AG04449 (cell line): ENCODE measurements at regions not wholly inside any gene's neighbourhood (a gene's known extent, or its start where the extent isn't known, plus 50 kb on each side); places are given as distances from the start of the nearest gene placed in this dataset.

Experiments used
- CTCF ChIA-PET: fragments of 350-600 bp; formaldehyde crosslinking; extraction: SDS; loops from one replicate; lab custom pipeline; 2021; ENCODE audit warnings: antibody characterized with exemption; lab: Yijun Ruan, JAX
- POLR2A ChIA-PET: fragments of 400-600, 350-600 bp; formaldehyde crosslinking; extraction: SDS; loops from one replicate; lab custom pipeline; 2020; ENCODE audit warnings: antibody characterized with exemption, inconsistent platforms; lab: Yijun Ruan, JAX
- DNase-seq: peaks from one replicate; pipeline ENCODE4 v3.0.0-alpha.2; 2010; ENCODE audit warnings: low read depth, low spot score
- H3K4me3 ChIP-seq: 2 replicates; pipeline ENCODE4 v1.5.1; 2011; ENCODE audit warnings: low read depth, mild to moderate bottlenecking, control low read depth, low read length
- CTCF ChIP-seq: IDR thresholded peaks from one replicate; pipeline ENCODE4 v1.5.1; 2011; ENCODE audit warnings: mild to moderate bottlenecking, moderate library complexity, low read length, control low read depth, inconsistent platforms; ENCODE audit not compliant: insufficient read depth; ENCODE audit errors: missing control alignments

DNA sequence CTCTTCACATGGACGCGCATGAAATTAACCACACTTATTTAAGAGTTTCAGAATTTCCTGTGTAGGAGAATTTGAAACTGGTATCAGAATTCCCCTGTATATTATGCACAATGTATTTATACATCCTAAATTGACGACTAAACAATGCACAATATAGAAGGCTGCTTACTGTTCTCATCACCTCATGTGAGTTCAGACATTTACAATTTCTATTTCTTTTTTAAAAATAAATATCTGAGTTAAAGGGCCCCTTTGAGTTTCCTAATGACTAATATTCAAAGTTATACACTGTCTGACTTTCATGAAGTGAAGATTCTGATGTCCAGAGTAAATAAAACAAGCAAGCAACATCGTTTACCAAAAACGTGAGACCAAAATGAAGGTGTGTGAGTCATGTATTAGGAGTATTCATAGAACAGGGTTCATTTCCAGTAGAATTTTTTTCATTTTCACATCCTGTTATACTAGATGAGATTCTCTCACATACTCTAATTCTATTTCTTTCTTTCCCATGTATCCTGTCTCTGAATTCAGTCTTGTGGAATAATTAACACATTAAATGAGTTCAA lies 406.2 kb downstream of the NUP35 start:
- no peak overlapping the region for H3K4me3 ChIP-seq
- CTCF ChIA-PET, result no interaction called here

GRCh38 chr2:183532514-183532913 lies 408.3 kb downstream of the NUP35 start:
- CTCF ChIA-PET, result no interaction called here
- DNase-seq, result no peak
- no peak overlapping the region for H3K4me3 ChIP-seq
- POLR2A ChIA-PET, result no interaction called here
- TF ChIP-seq CTCF, result no peak

More for the DNA sequence above, 406.2 kb downstream of the NUP35 start:
- no peak for DNase-seq
- TF ChIP-seq CTCF, result no peak
- POLR2A ChIA-PET, result no interaction called here

DNA sequence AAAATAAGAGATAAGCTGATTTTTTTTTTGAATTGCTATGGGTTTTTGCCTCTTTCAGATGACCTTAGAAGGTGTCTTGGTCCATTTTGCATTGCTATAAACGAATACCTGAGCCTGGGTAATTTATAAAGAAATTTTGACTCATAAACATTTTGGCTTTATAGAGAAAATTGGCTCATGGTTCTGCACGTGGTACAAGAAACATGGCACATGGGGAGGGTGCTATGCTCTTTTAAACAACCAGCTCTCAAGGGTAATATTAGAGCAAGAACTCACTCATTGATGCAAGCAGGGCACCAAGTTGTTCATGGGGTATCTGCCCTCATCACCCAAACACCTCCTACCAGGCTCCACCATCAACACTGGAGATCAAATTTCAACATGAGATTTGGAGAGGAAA lies 408.8 kb downstream of the NUP35 start:
- POLR2A ChIA-PET, result no interaction called here
- H3K4me3 ChIP-seq, result no peak overlapping the region
- DNase-seq, result no peak
- TF ChIP-seq CTCF, result no peak
- CTCF ChIA-PET, result no interaction called here

GRCh38 chr2:183536290-183536689 lies 412.0 kb downstream of the NUP35 start:
- POLR2A ChIA-PET, result no interaction called here
- CTCF ChIA-PET, result no interaction called here

GRCh38 chr2:183536714-183537113 lies 412.5 kb downstream of the NUP35 start:
- ChIA-PET CTCF (no interaction called here), POLR2A (no interaction called here)
- no peak for TF ChIP-seq CTCF
- H3K4me3 ChIP-seq, result no peak overlapping the region
- no peak for DNase-seq

More at GRCh38 chr2:183536290-183536689, 412.0 kb downstream of the NUP35 start:
- H3K4me3 ChIP-seq, result no peak overlapping the region
- no peak for DNase-seq
- no peak for TF ChIP-seq CTCF

DNA sequence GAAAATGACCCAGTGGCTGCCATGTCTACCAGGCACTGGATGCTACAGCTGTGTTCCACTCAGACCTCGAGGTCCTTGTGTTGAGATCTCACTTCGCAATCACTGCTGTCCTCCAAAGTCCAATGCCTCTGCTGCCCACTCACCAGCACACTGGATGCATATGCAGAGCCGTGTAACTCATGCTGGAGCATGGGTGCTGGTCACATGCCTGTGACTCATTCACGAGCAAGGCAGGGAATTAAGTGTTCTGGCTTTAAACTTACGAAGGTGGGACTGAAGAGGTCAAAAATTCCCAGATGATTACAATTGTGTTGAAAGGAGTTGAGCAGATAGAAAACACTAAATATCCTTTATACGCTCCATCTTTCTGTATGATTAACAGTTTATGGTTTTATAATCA lies 417.5 kb downstream of the NUP35 start:
- DNase-seq, result no peak
- TF ChIP-seq CTCF, result no peak
- no peak overlapping the region for H3K4me3 ChIP-seq
- POLR2A ChIA-PET, result no interaction called here
- CTCF ChIA-PET, result no interaction called here
